PC-3 (cell line): ENCODE measurements at regions not wholly inside any gene's neighbourhood (a gene's known extent, or its start where the extent isn't known, plus 50 kb on each side); places are given as distances from the start of the nearest gene placed in this dataset.

Experiments used
- EZH2 ChIP-seq: fragments of 300-600 bp; sonication (generic); IDR thresholded peaks from one replicate; pipeline ENCODE4 v1.6.1; 2017; ENCODE audit warnings: antibody characterized with exemption, mild to moderate bottlenecking, low read length; ENCODE audit not compliant: unreplicated experiment
- TF ChIP-seq, protein P1 (sequence below): fragments of 300-600 bp; sonication (generic); conservative IDR thresholded peaks from 2 replicates; pipeline ENCODE4 v1.5.1; 2017; ENCODE audit warnings: antibody characterized with exemption, low read depth, mild to moderate bottlenecking, low read length

GRCh38 chr3:59430341-59430740 lies 380.5 kb upstream of the CFAP20DC start:
- TF ChIP-seq, protein P1, sequence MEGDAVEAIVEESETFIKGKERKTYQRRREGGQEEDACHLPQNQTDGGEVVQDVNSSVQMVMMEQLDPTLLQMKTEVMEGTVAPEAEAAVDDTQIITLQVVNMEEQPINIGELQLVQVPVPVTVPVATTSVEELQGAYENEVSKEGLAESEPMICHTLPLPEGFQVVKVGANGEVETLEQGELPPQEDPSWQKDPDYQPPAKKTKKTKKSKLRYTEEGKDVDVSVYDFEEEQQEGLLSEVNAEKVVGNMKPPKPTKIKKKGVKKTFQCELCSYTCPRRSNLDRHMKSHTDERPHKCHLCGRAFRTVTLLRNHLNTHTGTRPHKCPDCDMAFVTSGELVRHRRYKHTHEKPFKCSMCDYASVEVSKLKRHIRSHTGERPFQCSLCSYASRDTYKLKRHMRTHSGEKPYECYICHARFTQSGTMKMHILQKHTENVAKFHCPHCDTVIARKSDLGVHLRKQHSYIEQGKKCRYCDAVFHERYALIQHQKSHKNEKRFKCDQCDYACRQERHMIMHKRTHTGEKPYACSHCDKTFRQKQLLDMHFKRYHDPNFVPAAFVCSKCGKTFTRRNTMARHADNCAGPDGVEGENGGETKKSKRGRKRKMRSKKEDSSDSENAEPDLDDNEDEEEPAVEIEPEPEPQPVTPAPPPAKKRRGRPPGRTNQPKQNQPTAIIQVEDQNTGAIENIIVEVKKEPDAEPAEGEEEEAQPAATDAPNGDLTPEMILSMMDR: no peak
- no peak for TF ChIP-seq EZH2
